Stimulated activated CD8-positive, alpha-beta memory T cell treated with anti-CD3 and anti-CD28 coated beads, Interleukin-2, amount 100 ng/mL, for 48 hours (primary cell): ENCODE measurements at regions not wholly inside any gene's neighbourhood (a gene's known extent, or its start where the extent isn't known, plus 50 kb on each side); places are given as distances from the start of the nearest gene placed in this dataset.
A peak's percentile ranks its signal among the peaks of the same experiment; 100 is the strongest.
"Not testable (repeated sequence)": the region's sequence is repeated elsewhere in the genome, so short reads cannot be mapped to it uniquely, and the experiment has no call there.

Experiments used
- DNase-seq, 2 donors: peaks; one replicate each; pipeline ENCODE4 v3.0.0-alpha.2; 2020; ENCODE audit warnings: low read depth in 2 of 2

- no peak for DNase-seq
Measured at GRCh38 chrX:47302396-47302795, 68.0 kb upstream of the ZNF157 start.

- not testable (repeated sequence) for DNase-seq
Measured at GRCh38 chrX:47306471-47307023, 63.8 kb upstream of the ZNF157 start.

- DNase-seq: peak; percentile 10 to 21
Measured at GRCh38 chrX:47311932-47312774, 58.2 kb upstream of the ZNF157 start.

GRCh38 chrX:47313056-47313455, 57.3 kb upstream of the ZNF157 start:
- no peak for DNase-seq

- no peak for DNase-seq
Measured at GRCh38 chrX:47316276-47317025, 53.9 kb upstream of the ZNF157 start.
